NCI-H2227 treated with DMSO at 0.1 percent for 48 hours (cell line): ENCODE measurements at regions not wholly inside any gene's neighbourhood (a gene's known extent, or its start where the extent isn't known, plus 50 kb on each side); places are given as distances from the start of the nearest gene placed in this dataset.
"Not testable (repeated sequence)": the region's sequence is repeated elsewhere in the genome, so short reads cannot be mapped to it uniquely, and the experiment has no call there.

Experiments
- DNase-seq: peaks from one replicate; lab custom pipeline; 2025; lab: John Stamatoyannopoulos, UW

- DNase-seq = no peak
These were observed 91.4 kb upstream of the KLF6 start for GRCh38 chr10:3876350-3876962.

- DNase-seq = no peak
These were observed 90.8 kb upstream of the KLF6 start for GRCh38 chr10:3875842-3876235.

- DNase-seq = no peak
These were observed 90.2 kb upstream of the KLF6 start for GRCh38 chr10:3874990-3875841.

- DNase-seq = not testable (repeated sequence)
These were observed 89.6 kb upstream of the KLF6 start for GRCh38 chr10:3874610-3874989.

GRCh38 chr10:3873728-3874461 is 88.9 kb upstream of the KLF6 start:
- DNase-seq = peak; percentile 58

GRCh38 chr10:3872712-3873329 is 87.8 kb upstream of the KLF6 start:
- DNase-seq = no peak

- DNase-seq = no peak
These were observed 86.5 kb upstream of the KLF6 start for GRCh38 chr10:3871424-3871996.

- DNase-seq = no peak
These were observed 84.0 kb upstream of the KLF6 start for GRCh38 chr10:3869036-3869435.

GRCh38 chr10:3868271-3868664 is 83.3 kb upstream of the KLF6 start:
- DNase-seq = no peak

GRCh38 chr10:3867454-3868270 is 82.7 kb upstream of the KLF6 start:
- no peak for DNase-seq

- DNase-seq = no peak
These were observed 81.3 kb upstream of the KLF6 start for GRCh38 chr10:3866332-3866731.

GRCh38 chr10:3865565-3865964 is 80.6 kb upstream of the KLF6 start:
- no peak for DNase-seq

GRCh38 chr10:3861795-3862194 is 76.8 kb upstream of the KLF6 start:
- no peak for DNase-seq

- no peak for DNase-seq
These were observed 73.2 kb upstream of the KLF6 start for GRCh38 chr10:3858051-3858845.

GRCh38 chr10:3857318-3857717 is 72.3 kb upstream of the KLF6 start:
- no peak for DNase-seq

GRCh38 chr10:3856593-3856992 is 71.6 kb upstream of the KLF6 start:
- no peak for DNase-seq

GRCh38 chr10:3853547-3854303 is 68.7 kb upstream of the KLF6 start:
- DNase-seq = no peak

GRCh38 chr10:3853016-3853415 is 68.0 kb upstream of the KLF6 start:
- DNase-seq = no peak

- peak; percentile 78 for DNase-seq
These were observed 67.3 kb upstream of the KLF6 start for GRCh38 chr10:3852147-3852904.
